ENCODE measurements at regions not wholly inside any gene's neighbourhood (a gene's known extent, or its start where the extent isn't known, plus 50 kb on each side); places are given as distances from the start of the nearest gene placed in this dataset.

DNA sequence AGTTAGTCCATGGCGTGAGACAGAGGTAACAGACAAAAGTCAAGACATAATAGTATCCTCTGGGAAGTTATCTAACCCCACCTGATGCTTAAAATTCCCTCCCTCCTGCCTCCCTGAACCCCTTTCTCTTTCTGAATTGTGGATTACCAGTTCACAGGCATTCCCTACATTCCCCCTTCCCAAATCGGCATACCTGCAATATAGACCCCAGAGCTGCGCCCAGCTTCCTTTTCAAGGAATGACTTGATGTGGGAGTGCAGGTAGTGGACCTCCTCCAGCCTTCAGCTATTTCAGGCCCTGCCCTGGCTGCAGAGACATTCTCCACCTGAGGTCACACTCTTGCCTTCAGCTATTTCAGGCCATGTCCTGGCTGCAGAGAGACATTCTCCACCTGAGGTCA, 111.1 kb upstream of the KLF7 start:
- Histone ChIP-seq H3K27me3 (ENCODE audit: control insufficient read depth, insufficient read depth, low read length) (no peaks in the 10 kb centered on the region), H3K4me3 (ENCODE audit: low read depth, low read length) (no peak overlapping the region), H3K9ac (ENCODE audit: low read length) (no peak overlapping the region), H3K36me3 (ENCODE audit: control insufficient read depth, insufficient read depth, low read length) (no peaks in the 10 kb centered on the region), H3K4me1 (ENCODE audit: control insufficient read depth, insufficient read depth, low read length) (no peaks in the 10 kb centered on the region), H3K27ac (ENCODE audit: low read depth, low read length) (no peak overlapping the region), H3K9me3 (ENCODE audit: control insufficient read depth, insufficient read depth, low read depth, low read length) (no peaks in the 10 kb centered on the region)

DNA sequence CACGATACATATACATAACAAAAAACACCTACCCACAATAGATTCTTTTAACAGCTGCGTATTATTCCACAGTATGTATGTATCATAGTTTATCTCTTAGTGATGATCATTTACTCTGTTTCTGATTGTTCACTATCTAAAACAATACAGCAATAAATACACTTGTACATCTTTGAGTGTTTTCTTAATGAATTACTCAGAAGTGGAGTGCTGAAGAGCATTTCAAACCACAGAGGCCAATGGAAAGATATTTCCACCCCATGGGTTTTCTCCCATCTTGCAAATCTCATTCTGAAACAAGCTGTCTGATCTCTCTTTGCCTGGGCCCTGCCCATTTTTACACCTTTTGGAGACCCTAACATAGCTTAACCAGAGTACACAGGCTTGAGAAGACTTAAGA, 113.8 kb upstream of the KLF7 start:
- H3K27ac ChIP-seq (ENCODE audit: low read depth, low read length): no peak overlapping the region
- peaks cover 5% of the 10 kb centered on the region; the same call in 1 of the 2 replicates for H3K4me1 ChIP-seq (ENCODE audit: control insufficient read depth, insufficient read depth, low read length)
- no peaks in the 10 kb centered on the region for H3K27me3 ChIP-seq (ENCODE audit: control insufficient read depth, insufficient read depth, low read length)
- H3K4me3 ChIP-seq (ENCODE audit: low read depth, low read length): no peak overlapping the region
- no peak overlapping the region for H3K9ac ChIP-seq (ENCODE audit: low read length)
- no peaks in the 10 kb centered on the region for H3K9me3 ChIP-seq (ENCODE audit: control insufficient read depth, insufficient read depth, low read depth, low read length)
- H3K36me3 ChIP-seq (ENCODE audit: control insufficient read depth, insufficient read depth, low read length): no peaks in the 10 kb centered on the region

DNA sequence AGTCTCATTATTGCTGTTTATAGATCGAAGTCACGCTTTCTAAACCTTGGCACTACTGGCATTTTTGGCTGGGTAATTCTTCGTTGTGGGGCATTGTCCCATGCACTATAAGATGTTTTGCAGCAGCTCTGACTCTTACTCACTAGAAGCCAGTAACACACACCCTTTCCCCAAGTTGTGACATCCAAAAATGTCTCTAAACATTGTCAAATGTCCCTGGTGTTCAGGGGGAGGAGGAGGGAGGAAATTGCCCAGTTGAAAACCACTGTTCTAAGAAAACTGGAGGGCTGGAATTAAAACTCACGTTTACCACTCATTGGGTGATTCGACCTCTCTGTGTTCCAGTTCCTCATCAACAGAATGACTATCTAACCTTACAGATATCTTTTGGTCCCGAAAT, 115.7 kb upstream of the KLF7 start:
- H3K27ac ChIP-seq (ENCODE audit: low read depth, low read length): no peak overlapping the region
- H3K9me3 ChIP-seq (ENCODE audit: control insufficient read depth, insufficient read depth, low read depth, low read length): no peaks in the 10 kb centered on the region
- H3K27me3 ChIP-seq (ENCODE audit: control insufficient read depth, insufficient read depth, low read length): no peaks in the 10 kb centered on the region
- peaks cover 13% of the 10 kb centered on the region for H3K4me1 ChIP-seq (ENCODE audit: control insufficient read depth, insufficient read depth, low read length)
- H3K4me3 ChIP-seq (ENCODE audit: low read depth, low read length): no peak overlapping the region
- no peak overlapping the region for H3K9ac ChIP-seq (ENCODE audit: low read length)
- no peaks in the 10 kb centered on the region for H3K36me3 ChIP-seq (ENCODE audit: control insufficient read depth, insufficient read depth, low read length)

DNA sequence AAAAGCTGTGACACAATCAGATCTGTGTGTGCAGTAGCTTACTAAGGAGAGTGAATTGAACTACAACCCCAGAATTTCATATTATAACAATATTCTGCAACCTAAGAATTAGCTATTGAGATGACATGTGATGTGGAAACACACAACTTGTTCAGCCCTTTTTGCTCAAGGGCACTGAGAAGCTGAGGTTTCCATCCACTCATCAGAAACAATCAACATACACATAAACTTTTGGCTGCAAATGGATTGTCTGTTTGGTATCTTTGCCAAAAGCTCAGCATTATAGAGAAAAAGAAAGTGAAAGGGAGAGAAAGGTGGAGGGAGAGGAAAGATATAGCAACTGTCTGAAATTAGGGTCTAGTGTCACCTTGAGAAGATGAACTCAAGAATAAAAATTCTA, 117.2 kb upstream of the KLF7 start:
- H3K36me3 ChIP-seq (ENCODE audit: control insufficient read depth, insufficient read depth, low read length): no peaks in the 10 kb centered on the region
- H3K4me1 ChIP-seq (ENCODE audit: control insufficient read depth, insufficient read depth, low read length): peaks cover 13% of the 10 kb centered on the region
- H3K27me3 ChIP-seq (ENCODE audit: control insufficient read depth, insufficient read depth, low read length): no peaks in the 10 kb centered on the region
- H3K9me3 ChIP-seq (ENCODE audit: control insufficient read depth, insufficient read depth, low read depth, low read length): no peaks in the 10 kb centered on the region
- H3K4me3 ChIP-seq (ENCODE audit: low read depth, low read length): no peak overlapping the region
- no peak overlapping the region for H3K9ac ChIP-seq (ENCODE audit: low read length)
- no peak overlapping the region for H3K27ac ChIP-seq (ENCODE audit: low read depth, low read length)

DNA sequence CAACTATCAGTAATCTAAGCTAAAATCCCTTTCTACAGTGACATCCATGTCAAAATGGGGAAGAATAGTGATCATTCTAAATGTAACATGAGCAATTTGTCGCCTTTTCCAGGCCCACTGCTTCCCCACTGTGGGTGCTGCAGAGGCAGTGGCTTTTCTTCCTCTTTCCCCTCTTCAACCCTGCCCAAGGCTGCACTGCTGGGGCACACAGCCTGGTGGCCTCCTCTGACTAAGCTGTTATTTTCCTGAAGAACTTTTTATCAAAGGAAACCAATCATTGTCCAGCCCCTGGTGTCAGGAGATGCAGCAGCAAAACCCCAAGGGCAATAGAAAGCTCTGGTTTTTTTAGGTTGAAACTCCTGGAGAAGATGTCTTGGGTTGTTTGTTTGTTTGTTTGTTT, 117.6 kb upstream of the KLF7 start:
- H3K27me3 ChIP-seq (ENCODE audit: control insufficient read depth, insufficient read depth, low read length): no peaks in the 10 kb centered on the region
- H3K36me3 ChIP-seq (ENCODE audit: control insufficient read depth, insufficient read depth, low read length): no peaks in the 10 kb centered on the region
- H3K27ac ChIP-seq (ENCODE audit: low read depth, low read length): no peak overlapping the region
- no peak overlapping the region for H3K4me3 ChIP-seq (ENCODE audit: low read depth, low read length)
- no peaks in the 10 kb centered on the region for H3K9me3 ChIP-seq (ENCODE audit: control insufficient read depth, insufficient read depth, low read depth, low read length)
- peaks cover 13% of the 10 kb centered on the region for H3K4me1 ChIP-seq (ENCODE audit: control insufficient read depth, insufficient read depth, low read length)
- no peak overlapping the region for H3K9ac ChIP-seq (ENCODE audit: low read length)

DNA sequence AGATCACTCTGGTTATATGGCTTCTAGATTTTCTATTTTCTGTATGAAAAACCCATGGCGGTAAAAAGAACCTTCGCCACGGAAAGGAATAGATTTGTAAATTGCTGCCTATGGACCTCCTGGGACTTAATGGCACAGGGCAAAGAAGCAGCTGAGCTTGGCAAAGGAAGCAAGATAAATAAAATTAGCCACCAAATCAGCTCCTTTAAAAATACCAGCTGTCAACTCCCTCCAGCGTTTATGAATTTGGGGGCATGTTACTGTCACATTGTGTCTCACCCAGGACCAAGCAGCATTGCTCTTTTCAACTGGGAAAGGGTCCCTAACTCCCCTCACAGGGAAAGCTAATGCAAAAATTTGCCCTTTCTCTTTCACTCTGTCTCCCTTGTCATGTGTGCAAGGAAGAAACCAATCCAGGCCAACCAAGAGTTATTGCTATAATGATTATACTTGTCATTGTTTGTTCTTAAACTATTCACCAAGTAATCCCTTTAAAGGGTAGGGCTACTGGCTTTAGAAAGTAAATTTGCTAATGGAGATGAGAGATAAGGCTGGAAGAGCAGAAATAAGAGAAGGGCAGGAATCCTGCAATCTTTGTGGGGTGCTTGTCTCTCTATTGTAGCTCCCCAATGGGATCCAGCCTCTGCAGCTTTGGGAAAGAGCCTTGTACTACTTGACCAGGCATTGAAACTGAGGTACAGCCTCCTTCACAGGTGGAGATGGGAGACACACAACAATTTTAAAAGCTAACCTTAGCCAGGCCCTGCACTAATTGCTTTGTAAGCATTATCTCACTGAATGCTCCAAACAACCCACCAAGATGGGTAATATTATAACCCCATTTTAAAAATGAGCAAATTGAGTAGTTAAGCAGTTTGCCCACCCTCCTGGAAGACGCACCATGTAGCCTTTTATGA, 119.1 kb upstream of the KLF7 start:
- no peaks in the 10 kb centered on the region for H3K27me3 ChIP-seq (ENCODE audit: control insufficient read depth, insufficient read depth, low read length)
- peaks cover 25% of the 10 kb centered on the region for H3K4me1 ChIP-seq (ENCODE audit: control insufficient read depth, insufficient read depth, low read length)
- no peak overlapping the region for H3K9ac ChIP-seq (ENCODE audit: low read length)
- H3K27ac ChIP-seq (ENCODE audit: low read depth, low read length): no peak overlapping the region
- H3K4me3 ChIP-seq (ENCODE audit: low read depth, low read length): no peak overlapping the region
- H3K9me3 ChIP-seq (ENCODE audit: control insufficient read depth, insufficient read depth, low read depth, low read length): no peaks in the 10 kb centered on the region
- H3K36me3 ChIP-seq (ENCODE audit: control insufficient read depth, insufficient read depth, low read length): no peaks in the 10 kb centered on the region

DNA sequence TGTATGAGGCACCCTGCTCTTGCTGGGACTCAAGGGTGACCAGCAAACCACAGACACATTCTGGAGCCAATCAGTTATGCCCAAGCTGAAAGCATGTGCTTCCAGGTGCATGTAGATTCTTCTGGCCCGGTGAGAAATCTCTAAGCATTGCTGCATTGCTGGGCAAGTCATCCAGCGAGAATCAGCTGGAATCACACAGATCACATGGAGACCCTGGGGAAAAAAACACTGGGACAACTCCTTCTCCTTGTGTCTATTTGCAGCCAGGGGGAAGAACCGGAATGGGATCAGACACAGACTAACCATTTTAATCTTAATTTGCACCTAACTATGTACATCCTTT, 119.7 kb upstream of the KLF7 start:
- Histone ChIP-seq H3K27me3 (ENCODE audit: control insufficient read depth, insufficient read depth, low read length) (no peaks in the 10 kb centered on the region), H3K27ac (ENCODE audit: low read depth, low read length) (no peak overlapping the region), H3K9ac (ENCODE audit: low read length) (no peak overlapping the region), H3K9me3 (ENCODE audit: control insufficient read depth, insufficient read depth, low read depth, low read length) (no peaks in the 10 kb centered on the region), H3K4me1 (ENCODE audit: control insufficient read depth, insufficient read depth, low read length) (peaks cover 25% of the 10 kb centered on the region), H3K4me3 (ENCODE audit: low read depth, low read length) (no peak overlapping the region), H3K36me3 (ENCODE audit: control insufficient read depth, insufficient read depth, low read length) (no peaks in the 10 kb centered on the region)

DNA sequence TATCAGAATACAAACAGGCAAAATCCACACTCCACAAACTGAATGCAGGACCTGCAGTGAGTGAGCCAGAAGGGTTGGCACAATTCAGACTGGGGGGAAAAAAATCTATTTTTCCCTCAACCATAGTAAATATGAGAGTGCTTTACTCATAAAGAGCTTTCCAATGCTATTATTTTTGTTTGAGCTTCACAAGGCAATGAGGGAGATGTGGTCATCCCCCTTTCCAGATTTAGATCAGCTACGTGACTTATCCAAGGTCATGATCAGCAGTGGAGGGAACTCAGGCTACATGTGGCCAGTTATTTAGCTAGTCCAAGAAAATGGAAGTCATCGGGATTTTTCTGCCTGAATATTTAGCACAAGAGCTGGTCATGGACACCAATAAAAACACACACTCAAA, 120.4 kb upstream of the KLF7 start:
- Histone ChIP-seq H3K4me3 (ENCODE audit: low read depth, low read length) (no peak overlapping the region), H3K27ac (ENCODE audit: low read depth, low read length) (no peak overlapping the region), H3K4me1 (ENCODE audit: control insufficient read depth, insufficient read depth, low read length) (peaks cover 25% of the 10 kb centered on the region), H3K9me3 (ENCODE audit: control insufficient read depth, insufficient read depth, low read depth, low read length) (no peaks in the 10 kb centered on the region), H3K9ac (ENCODE audit: low read length) (no peak overlapping the region), H3K36me3 (ENCODE audit: control insufficient read depth, insufficient read depth, low read length) (no peaks in the 10 kb centered on the region), H3K27me3 (ENCODE audit: control insufficient read depth, insufficient read depth, low read length) (no peaks in the 10 kb centered on the region)

DNA sequence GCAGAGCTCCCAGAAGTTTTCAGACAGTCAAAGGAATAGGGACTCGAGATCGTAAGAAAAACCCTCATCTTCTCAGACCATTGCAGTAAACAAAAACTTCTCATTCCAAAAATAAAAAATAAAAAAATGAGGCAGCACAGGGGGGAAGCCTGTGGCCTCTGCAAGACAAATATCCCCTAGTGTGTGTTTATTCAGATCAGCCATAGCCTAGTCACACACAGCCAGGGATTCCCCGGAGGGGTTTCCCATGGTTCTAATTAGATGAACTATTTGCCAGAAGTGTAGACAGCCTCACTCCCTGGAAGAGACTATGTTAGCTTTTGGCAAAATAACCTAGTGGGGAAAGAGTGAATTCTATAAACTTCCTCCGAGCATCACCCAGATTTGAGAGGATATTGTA, 122.9 kb upstream of the KLF7 start:
- Histone ChIP-seq H3K9ac (ENCODE audit: low read length) (no peak overlapping the region), H3K4me3 (ENCODE audit: low read depth, low read length) (no peak overlapping the region), H3K27ac (ENCODE audit: low read depth, low read length) (no peak overlapping the region), H3K36me3 (ENCODE audit: control insufficient read depth, insufficient read depth, low read length) (no peaks in the 10 kb centered on the region), H3K4me1 (ENCODE audit: control insufficient read depth, insufficient read depth, low read length) (peaks cover 22% of the 10 kb centered on the region), H3K27me3 (ENCODE audit: control insufficient read depth, insufficient read depth, low read length) (no peaks in the 10 kb centered on the region), H3K9me3 (ENCODE audit: control insufficient read depth, insufficient read depth, low read depth, low read length) (no peaks in the 10 kb centered on the region)

DNA sequence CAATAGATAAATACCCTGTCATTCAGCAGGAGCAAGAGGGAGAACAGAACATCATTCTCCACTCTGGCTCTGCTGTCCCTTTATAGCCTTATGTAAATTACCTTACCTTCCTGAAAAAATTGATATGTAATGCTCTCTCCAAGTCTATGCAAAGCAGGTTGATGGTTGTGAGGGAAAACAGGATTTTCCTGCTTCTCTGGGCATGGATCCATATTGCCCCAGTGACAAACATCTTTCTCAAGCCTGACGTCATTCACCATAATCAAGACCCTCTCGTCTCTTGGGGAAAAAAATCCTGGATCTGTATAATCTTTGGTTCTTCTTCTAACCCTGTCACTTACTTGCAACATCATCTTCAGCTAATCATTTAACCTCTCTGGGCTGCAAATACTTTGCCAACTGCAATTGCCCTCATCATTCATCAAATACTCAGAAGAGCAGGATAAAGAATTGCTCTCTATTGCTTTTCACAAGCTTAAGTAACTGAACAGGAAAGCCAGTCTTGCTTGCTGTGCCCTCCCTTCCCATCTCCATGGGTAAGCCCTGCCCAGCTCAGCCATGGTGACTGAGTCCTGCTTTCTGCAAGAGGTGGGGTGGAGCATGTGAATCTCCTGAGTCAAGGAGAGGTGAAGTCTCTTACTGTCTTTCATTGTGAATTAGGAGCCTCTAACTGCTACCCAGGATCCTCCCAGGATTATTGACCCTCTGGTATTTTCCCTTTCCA, 123.7 kb upstream of the KLF7 start:
- Histone ChIP-seq H3K4me3 (ENCODE audit: low read depth, low read length) (no peak overlapping the region), H3K9ac (ENCODE audit: low read length) (no peak overlapping the region), H3K36me3 (ENCODE audit: control insufficient read depth, insufficient read depth, low read length) (no peaks in the 10 kb centered on the region), H3K27ac (ENCODE audit: low read depth, low read length) (no peak overlapping the region), H3K27me3 (ENCODE audit: control insufficient read depth, insufficient read depth, low read length) (no peaks in the 10 kb centered on the region), H3K9me3 (ENCODE audit: control insufficient read depth, insufficient read depth, low read depth, low read length) (no peaks in the 10 kb centered on the region), H3K4me1 (ENCODE audit: control insufficient read depth, insufficient read depth, low read length) (peaks cover 20% of the 10 kb centered on the region)

DNA sequence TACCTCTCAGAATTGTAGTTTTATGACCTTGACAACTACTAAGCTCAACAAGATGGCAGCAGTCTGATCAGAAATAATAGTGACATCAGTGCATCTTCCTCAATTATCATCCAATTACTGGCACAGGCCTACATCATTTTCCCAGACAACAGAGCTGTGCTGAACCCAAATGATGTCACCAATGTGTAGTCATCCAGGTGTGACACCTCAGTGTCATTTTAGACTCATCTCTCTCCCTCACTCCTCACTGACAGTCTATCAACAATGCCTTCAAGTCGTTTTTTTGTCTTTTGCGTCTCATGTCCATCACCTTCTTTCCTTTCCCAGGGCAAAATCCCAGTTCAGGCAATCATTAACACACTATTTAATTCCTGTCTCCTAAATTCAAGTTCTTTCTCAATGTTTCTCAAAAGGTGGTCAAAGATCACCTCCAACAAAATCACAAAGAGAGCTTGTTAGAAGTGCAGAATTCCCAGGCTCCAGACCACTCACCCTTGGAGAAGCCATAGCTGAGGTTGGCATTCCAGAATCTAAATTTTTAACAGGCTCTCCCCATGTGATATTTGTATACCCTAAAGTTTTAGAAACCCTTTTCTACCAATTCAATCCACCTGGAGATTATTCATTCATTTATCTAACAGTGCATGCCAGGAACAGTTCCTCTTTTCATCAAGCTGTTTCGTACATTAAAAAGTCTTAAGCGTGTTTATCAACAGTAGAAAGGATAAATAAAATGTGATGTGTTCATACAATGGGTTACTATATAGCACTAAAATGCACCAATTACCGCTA, 125.3 kb upstream of the KLF7 start:
- Histone ChIP-seq H3K9ac (ENCODE audit: low read length) (no peak overlapping the region), H3K9me3 (ENCODE audit: control insufficient read depth, insufficient read depth, low read depth, low read length) (no peaks in the 10 kb centered on the region; the same call in 1 of the 2 replicates), H3K36me3 (ENCODE audit: control insufficient read depth, insufficient read depth, low read length) (no peaks in the 10 kb centered on the region), H3K27me3 (ENCODE audit: control insufficient read depth, insufficient read depth, low read length) (no peaks in the 10 kb centered on the region), H3K4me1 (ENCODE audit: control insufficient read depth, insufficient read depth, low read length) (peaks cover 12% of the 10 kb centered on the region), H3K27ac (ENCODE audit: low read depth, low read length) (no peak overlapping the region), H3K4me3 (ENCODE audit: low read depth, low read length) (no peak overlapping the region)

All from HUES6 (cell line).